Loucy (cell line): ENCODE measurements at regions not wholly inside any gene's neighbourhood (a gene's known extent, or its start where the extent isn't known, plus 50 kb on each side); places are given as distances from the start of the nearest gene placed in this dataset.
"Not testable (repeated sequence)": the region's sequence is repeated elsewhere in the genome, so short reads cannot be mapped to it uniquely, and the experiment has no call there.

Experiments
- H2AFZ ChIP-seq: fragments of 200-600 bp; sonication (generic); 2 replicates; pipeline ENCODE4 v1.6.0; 2016; ENCODE audit warnings: antibody characterized with exemption, mild to moderate bottlenecking, low read length, moderate library complexity
- H3F3A ChIP-seq: fragments of 200-600 bp; 2 replicates; pipeline ENCODE4 v1.6.0; 2016; ENCODE audit warnings: antibody characterized with exemption, low read depth, mild to moderate bottlenecking
- H3K27me3 ChIP-seq: fragments of 200-600 bp; sonication (generic); 2 replicates; pipeline ENCODE4 v1.6.1; 2014; ENCODE audit warnings: low read length, mild to moderate bottlenecking; ENCODE audit not compliant: insufficient read depth, poor library complexity, severe bottlenecking
- H3K36me3 ChIP-seq: fragments of 200-600 bp; sonication (generic); 2 replicates; pipeline ENCODE4 v1.6.1; 2016; ENCODE audit warnings: low read length; ENCODE audit not compliant: insufficient read depth
- H3K4me1 ChIP-seq: fragments of 200-600 bp; sonication (generic); 2 replicates; pipeline ENCODE4 v1.5.1; 2014; ENCODE audit warnings: low read length, mild to moderate bottlenecking; ENCODE audit not compliant: insufficient read depth, poor library complexity, severe bottlenecking
- H3K4me2 ChIP-seq: fragments of 200-600 bp; sonication (generic); 2 replicates; pipeline ENCODE4 v1.6.0; 2014; ENCODE audit warnings: antibody characterized with exemption, low read length, low read depth, mild to moderate bottlenecking; ENCODE audit not compliant: poor library complexity, severe bottlenecking
- H3K4me3 ChIP-seq: fragments of 200-600 bp; sonication (generic); 2 replicates; pipeline ENCODE4 v1.5.1; 2014; ENCODE audit warnings: low read length, mild to moderate bottlenecking, mixed read lengths; ENCODE audit not compliant: poor library complexity, severe bottlenecking
- H3K79me2 ChIP-seq: fragments of 200-600 bp; sonication (generic); 2 replicates; pipeline ENCODE4 v1.6.1; 2014; ENCODE audit warnings: low read length; ENCODE audit not compliant: insufficient read depth
- H3K9ac ChIP-seq: fragments of 200-600 bp; sonication (generic); 2 replicates; pipeline ENCODE4 v1.6.0; 2014; ENCODE audit warnings: mild to moderate bottlenecking, low read depth, low read length, moderate library complexity; ENCODE audit not compliant: poor library complexity, severe bottlenecking
- H3K9me2 ChIP-seq: fragments of 200-600 bp; sonication (generic); replicated peaks from 2 replicates; pipeline ENCODE4 v1.6.1; 2016; ENCODE audit warnings: low read depth, low read length, mixed read lengths
- H3K9me3 ChIP-seq: fragments of 200-600 bp; sonication (generic); 2 replicates; pipeline ENCODE4 v1.6.1; 2014; ENCODE audit warnings: mild to moderate bottlenecking, antibody characterized with exemption, low read length, low read depth; ENCODE audit not compliant: insufficient read depth
- H4K20me1 ChIP-seq: fragments of 200-600 bp; sonication (generic); 2 replicates; pipeline ENCODE4 v1.6.0; 2014; ENCODE audit warnings: antibody characterized with exemption, low read length, mild to moderate bottlenecking; ENCODE audit not compliant: insufficient read depth, poor library complexity, severe bottlenecking

DNA sequence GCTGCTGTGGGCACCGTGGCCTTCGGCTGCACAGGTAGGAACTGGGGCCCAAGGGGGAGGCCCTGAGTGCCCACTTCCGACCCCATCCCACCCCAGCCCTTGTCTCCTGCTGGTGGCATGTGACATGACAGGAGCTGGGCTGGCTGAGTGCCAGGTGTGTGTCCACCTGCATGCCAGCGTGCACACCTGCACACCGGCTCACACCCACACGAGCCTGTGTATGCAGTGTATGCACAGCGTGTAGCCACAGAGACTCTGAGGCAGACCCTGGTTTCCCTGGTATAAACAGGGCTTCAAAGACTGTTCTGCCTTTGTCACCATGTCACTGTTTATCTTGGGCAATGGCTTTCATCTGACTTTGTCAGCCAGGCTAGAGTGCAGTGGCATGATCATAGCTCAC lies 362.1 kb upstream of the ZNF722 start:
- H3K9ac ChIP-seq, H3K27me3 ChIP-seq, H2AFZ ChIP-seq, H3F3A ChIP-seq, H3K4me3 ChIP-seq, H3K36me3 ChIP-seq, H4K20me1 ChIP-seq, H3K9me2 ChIP-seq, H3K9me3 ChIP-seq, H3K79me2 ChIP-seq, H3K4me2 ChIP-seq, H3K4me1 ChIP-seq: not testable (repeated sequence)

DNA sequence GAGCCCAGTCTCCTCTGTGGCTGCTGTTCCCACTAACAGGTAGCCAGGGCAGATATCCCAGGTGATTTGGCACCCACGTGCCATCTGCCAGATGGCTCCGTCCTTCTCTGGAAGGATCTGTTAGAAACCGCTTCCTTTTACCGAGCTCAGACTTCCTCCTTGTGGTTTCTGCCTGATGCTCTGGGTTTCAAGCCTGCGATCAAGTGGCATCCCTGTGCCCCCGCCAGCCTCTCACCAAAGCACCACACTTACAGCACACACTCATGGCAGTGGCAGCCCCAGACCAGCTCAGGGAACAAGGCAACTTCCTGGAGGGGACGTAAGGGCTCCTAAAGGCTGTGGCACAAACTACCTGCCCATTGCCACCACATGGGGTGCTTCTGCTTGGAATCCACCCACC lies 333.1 kb upstream of the ZNF722 start:
- H3F3A ChIP-seq, H2AFZ ChIP-seq, H3K9me3 ChIP-seq, H3K4me2 ChIP-seq, H3K79me2 ChIP-seq, H3K4me1 ChIP-seq, H3K27me3 ChIP-seq, H3K9me2 ChIP-seq, H4K20me1 ChIP-seq, H3K36me3 ChIP-seq, H3K4me3 ChIP-seq: not testable (repeated sequence)
- H3K9ac ChIP-seq, result peak overlapping the region; percentile 59

DNA sequence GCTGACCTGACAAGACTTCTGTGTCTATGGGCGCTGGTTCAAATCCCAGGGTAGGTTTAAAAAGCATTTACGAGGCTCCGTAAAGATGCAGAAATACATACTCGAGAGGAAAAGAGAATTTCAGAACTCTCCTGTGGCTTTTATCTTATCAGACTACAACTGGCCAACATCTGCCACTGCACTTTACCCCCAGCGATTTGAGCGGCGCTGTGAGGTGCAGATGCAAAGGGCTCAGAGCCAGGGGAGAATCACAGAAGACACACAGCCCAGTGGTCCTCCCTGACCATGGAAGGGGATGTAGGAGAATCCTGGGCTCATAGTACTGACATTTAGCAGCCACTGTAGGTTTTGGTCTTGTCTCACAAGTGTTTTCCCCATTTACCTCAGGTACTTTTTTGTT lies 307.2 kb upstream of the ZNF722 start:
- not testable (repeated sequence) for H3K36me3 ChIP-seq, H3K4me1 ChIP-seq, H3K79me2 ChIP-seq, H4K20me1 ChIP-seq, H3K9ac ChIP-seq, H3F3A ChIP-seq, H3K4me2 ChIP-seq, H3K27me3 ChIP-seq, H3K9me2 ChIP-seq, H2AFZ ChIP-seq, H3K4me3 ChIP-seq, H3K9me3 ChIP-seq

DNA sequence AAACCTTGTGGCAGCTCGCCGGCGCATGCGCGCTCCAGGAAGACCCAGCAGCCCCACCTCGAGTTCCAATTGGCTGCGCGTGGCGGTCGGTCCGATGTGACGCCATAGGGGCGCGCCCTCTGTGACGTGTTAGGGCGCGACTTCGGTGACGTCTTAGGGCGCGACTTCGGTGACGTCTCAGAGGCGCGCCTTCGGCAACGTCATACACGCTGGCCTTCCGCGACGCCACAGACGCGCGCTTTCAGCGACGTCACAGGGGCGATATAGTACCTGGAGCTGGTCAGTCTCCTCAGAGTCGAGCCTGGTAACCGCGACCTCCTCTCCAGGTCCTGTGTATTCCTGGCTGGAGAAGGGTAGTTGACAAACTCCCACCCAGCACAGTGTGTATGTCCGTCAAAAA lies 304.4 kb upstream of the ZNF722 start:
- not testable (repeated sequence) for H3K36me3 ChIP-seq, H3K4me3 ChIP-seq, H3K79me2 ChIP-seq, H3K4me2 ChIP-seq, H3K27me3 ChIP-seq, H3K9me3 ChIP-seq, H3K4me1 ChIP-seq, H3K9me2 ChIP-seq, H3F3A ChIP-seq, H3K9ac ChIP-seq, H2AFZ ChIP-seq, H4K20me1 ChIP-seq
